Sigmoid colon (tissue), 4 donors: ENCODE measurements at regions not wholly inside any gene's neighbourhood (a gene's known extent, or its start where the extent isn't known, plus 50 kb on each side); places are given as distances from the start of the nearest gene placed in this dataset.

Experiments used
- EP300 ChIP-seq, 4 donors: sonication (generic); formaldehyde crosslinking; IDR thresholded peaks; one replicate each; pipeline ENCODE4 v1.6.1; 2017; ENCODE audit warnings: antibody characterized with exemption in 4 of 4
- POLR2A ChIP-seq, 2 donors: fragments of 450-650 bp; IDR thresholded peaks; one replicate each; pipeline ENCODE4 v1.6.1; 2016; ENCODE audit warnings: antibody characterized with exemption in 2 of 2, mild to moderate bottlenecking in 2 of 2, moderate library complexity in 2 of 2
- POLR2AphosphoS5 ChIP-seq, 4 donors: sonication (generic); formaldehyde crosslinking; IDR thresholded peaks; one replicate each; pipeline ENCODE4 v1.6.1; 2017; ENCODE audit warnings: antibody characterized with exemption in 4 of 4
- TF ChIP-seq, protein P1 (sequence below), 4 experiments: fragments of 450-650 bp in 3 of 4; fragments of 200-600 bp in 1 of 4; IDR thresholded peaks; one replicate each; pipeline ENCODE4 v1.5.1; 2016 to 2019; ENCODE audit warnings: antibody characterized with exemption in 4 of 4, mild to moderate bottlenecking in 3 of 4, moderate library complexity in 2 of 4

DNA sequence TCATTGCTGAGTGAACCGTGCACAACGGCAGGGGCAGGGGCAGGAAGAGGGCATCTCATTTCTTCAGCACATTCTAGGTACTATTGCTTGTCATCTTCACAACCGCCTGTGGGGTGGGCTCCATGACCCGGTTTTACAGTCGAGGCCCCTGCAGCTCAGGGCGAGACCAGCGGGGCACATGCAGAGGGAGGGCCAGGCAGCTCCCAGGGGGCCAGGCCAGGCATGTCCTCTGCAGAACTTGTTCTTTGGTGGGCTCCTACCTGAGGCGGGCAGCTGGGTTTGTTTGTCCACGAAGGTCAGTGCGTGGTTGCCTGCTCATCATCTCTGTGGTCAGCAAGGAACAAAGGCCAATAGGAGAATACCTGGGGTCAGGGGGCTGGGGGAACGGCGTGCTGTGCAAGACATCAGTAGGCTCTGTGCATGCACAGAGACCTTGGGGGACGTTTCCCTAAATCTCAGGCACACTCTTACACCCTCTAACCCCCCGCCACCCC, 75.1 kb upstream of the LEP start:
- TF ChIP-seq, protein P1, sequence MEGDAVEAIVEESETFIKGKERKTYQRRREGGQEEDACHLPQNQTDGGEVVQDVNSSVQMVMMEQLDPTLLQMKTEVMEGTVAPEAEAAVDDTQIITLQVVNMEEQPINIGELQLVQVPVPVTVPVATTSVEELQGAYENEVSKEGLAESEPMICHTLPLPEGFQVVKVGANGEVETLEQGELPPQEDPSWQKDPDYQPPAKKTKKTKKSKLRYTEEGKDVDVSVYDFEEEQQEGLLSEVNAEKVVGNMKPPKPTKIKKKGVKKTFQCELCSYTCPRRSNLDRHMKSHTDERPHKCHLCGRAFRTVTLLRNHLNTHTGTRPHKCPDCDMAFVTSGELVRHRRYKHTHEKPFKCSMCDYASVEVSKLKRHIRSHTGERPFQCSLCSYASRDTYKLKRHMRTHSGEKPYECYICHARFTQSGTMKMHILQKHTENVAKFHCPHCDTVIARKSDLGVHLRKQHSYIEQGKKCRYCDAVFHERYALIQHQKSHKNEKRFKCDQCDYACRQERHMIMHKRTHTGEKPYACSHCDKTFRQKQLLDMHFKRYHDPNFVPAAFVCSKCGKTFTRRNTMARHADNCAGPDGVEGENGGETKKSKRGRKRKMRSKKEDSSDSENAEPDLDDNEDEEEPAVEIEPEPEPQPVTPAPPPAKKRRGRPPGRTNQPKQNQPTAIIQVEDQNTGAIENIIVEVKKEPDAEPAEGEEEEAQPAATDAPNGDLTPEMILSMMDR (IDR thresholded peaks at IDR 0.05): no peak
- TF ChIP-seq EP300 (IDR thresholded peaks at IDR 0.05) (no peak), POLR2A (IDR thresholded peaks at IDR 0.05) (no peak), POLR2AphosphoS5 (IDR thresholded peaks at IDR 0.05) (no peak)
